ENCODE measurements at regions not wholly inside any gene's neighbourhood (a gene's known extent, or its start where the extent isn't known, plus 50 kb on each side); places are given as distances from the start of the nearest gene placed in this dataset.

- no peak for TF ChIP-seq EZH2 (IDR thresholded peaks at IDR 0.05; ENCODE audit: insufficient read depth, poor library complexity, severe bottlenecking)
- TF ChIP-seq EZH2phosphoT487 (IDR thresholded peaks at IDR 0.05; ENCODE audit: insufficient read depth, low read depth), result no peak
Measured at GRCh38 chr10:9052767-9053166, 998.3 kb downstream of the GATA3 start.
